GM06990 (cell line): ENCODE measurements at regions not wholly inside any gene's neighbourhood (a gene's known extent, or its start where the extent isn't known, plus 50 kb on each side); places are given as distances from the start of the nearest gene placed in this dataset.

Experiments
- DNase-seq: peaks from one replicate; pipeline ENCODE4 v3.0.0-alpha.2; 2011; ENCODE audit not compliant: insufficient read length; ENCODE audit errors: extremely low read depth
- H3K27me3 ChIP-seq: replicated peaks from 2 replicates; pipeline ENCODE4 v1.6.0; 2011; ENCODE audit warnings: low read length; ENCODE audit not compliant: control insufficient read depth, insufficient read depth
- H3K36me3 ChIP-seq: 2 replicates; pipeline ENCODE4 v1.5.1; 2011; ENCODE audit warnings: low read length; ENCODE audit not compliant: control insufficient read depth, insufficient read depth
- H3K4me3 ChIP-seq: replicated peaks from 2 replicates; pipeline ENCODE4 v1.5.1; 2011; ENCODE audit warnings: low read depth, mild to moderate bottlenecking, control low read depth, low read length
- CTCF ChIP-seq: IDR thresholded peaks from 2 replicates; pipeline ENCODE4 v1.5.1; 2011; ENCODE audit warnings: low read length, control low read depth, mild to moderate bottlenecking, inconsistent platforms; ENCODE audit not compliant: insufficient read depth, poor library complexity, severe bottlenecking

- Histone ChIP-seq H3K36me3 (no peaks in the 10 kb centered on the region), H3K27me3 (no peaks in the 10 kb centered on the region), H3K4me3 (no peak overlapping the region)
- TF ChIP-seq CTCF = no peak
- DNase-seq = no peak
Observed at GRCh38 chr5:34580983-34581382, 75.1 kb upstream of the RAI14 start.

GRCh38 chr5:34582371-34582770 lies 73.8 kb upstream of the RAI14 start:
- no peaks in the 10 kb centered on the region for H3K36me3 ChIP-seq
- peak; percentile 14 for TF ChIP-seq CTCF
- H3K4me3 ChIP-seq = no peak overlapping the region
- no peaks in the 10 kb centered on the region for H3K27me3 ChIP-seq
- no peak for DNase-seq

GRCh38 chr5:34583167-34583566 lies 73.0 kb upstream of the RAI14 start:
- TF ChIP-seq CTCF = no peak
- Histone ChIP-seq H3K4me3 (no peak overlapping the region), H3K36me3 (no peaks in the 10 kb centered on the region), H3K27me3 (no peaks in the 10 kb centered on the region)
- DNase-seq = no peak

- no peaks in the 10 kb centered on the region for H3K36me3 ChIP-seq
- no peak for TF ChIP-seq CTCF
- H3K4me3 ChIP-seq = no peak overlapping the region
- no peak for DNase-seq
- no peaks in the 10 kb centered on the region for H3K27me3 ChIP-seq
Observed at GRCh38 chr5:34584165-34584564, 72.0 kb upstream of the RAI14 start.

GRCh38 chr5:34585601-34586104 lies 70.5 kb upstream of the RAI14 start:
- no peak overlapping the region for H3K4me3 ChIP-seq
- no peaks in the 10 kb centered on the region for H3K36me3 ChIP-seq
- H3K27me3 ChIP-seq = no peaks in the 10 kb centered on the region
- DNase-seq = no peak
- TF ChIP-seq CTCF = no peak
